ENCODE measurements at regions not wholly inside any gene's neighbourhood (a gene's known extent, or its start where the extent isn't known, plus 50 kb on each side); places are given as distances from the start of the nearest gene placed in this dataset.

GRCh38 chr9:104342552-104342951, 161.5 kb upstream of the OR13F1 start:
- Mint-ChIP-seq H3K27me3 (ENCODE audit: insufficient read depth, low read depth) (no peaks in the 10 kb centered on the region), H3K4me1 (no peaks in the 10 kb centered on the region), H3K4me3 (no peak overlapping the region), H3K9me3 (no peaks in the 10 kb centered on the region), H3K36me3 (no peaks in the 10 kb centered on the region), H3K27ac (no peak overlapping the region)
- H3K9ac ChIP-seq = no peak overlapping the region
- H3K79me2 ChIP-seq (ENCODE audit: low read depth) = no peaks in the 10 kb centered on the region
- no peaks in the 10 kb centered on the region for H3K27me3 ChIP-seq
- no peak overlapping the region for H3K4me2 ChIP-seq
- H3K4me3 ChIP-seq = no peak overlapping the region
- H4K20me1 ChIP-seq (ENCODE audit: low read depth) = no peaks in the 10 kb centered on the region
- no peak for TF ChIP-seq CTCF (IDR thresholded peaks at IDR 0.05)
- TF ChIP-seq EZH2phosphoT487 (IDR thresholded peaks at IDR 0.05) = no peak
- no peak for TF ChIP-seq EZH2 (IDR thresholded peaks at IDR 0.05)
- no peak overlapping the region for H3K27ac ChIP-seq
- no peak for DNase-seq (ENCODE audit: low spot score)
- no peaks in the 10 kb centered on the region for H3F3A ChIP-seq (ENCODE audit: low read depth)
- H2AFZ ChIP-seq (replicated peaks) = no peak overlapping the region
- H3K4me1 ChIP-seq = peaks cover 3% of the 10 kb centered on the region
- H3K9me3 ChIP-seq (ENCODE audit: low read depth) = no peaks in the 10 kb centered on the region
- H3K36me3 ChIP-seq = no peaks in the 10 kb centered on the region

- no peaks in the 10 kb centered on the region for H3K9me3 ChIP-seq (ENCODE audit: low read depth)
- H3K9ac ChIP-seq = no peak overlapping the region
- Mint-ChIP-seq H3K27me3 (ENCODE audit: insufficient read depth, low read depth) (no peaks in the 10 kb centered on the region), H3K4me3 (no peak overlapping the region), H3K4me1 (no peaks in the 10 kb centered on the region), H3K9me3 (no peaks in the 10 kb centered on the region), H3K27ac (no peak overlapping the region), H3K36me3 (no peaks in the 10 kb centered on the region)
- TF ChIP-seq CTCF (IDR thresholded peaks at IDR 0.05) = no peak
- no peak for TF ChIP-seq EZH2 (IDR thresholded peaks at IDR 0.05)
- no peak for TF ChIP-seq EZH2phosphoT487 (IDR thresholded peaks at IDR 0.05)
- no peaks in the 10 kb centered on the region for H4K20me1 ChIP-seq (ENCODE audit: low read depth)
- H3K4me2 ChIP-seq = no peak overlapping the region
- H3K27me3 ChIP-seq = no peaks in the 10 kb centered on the region
- H3K27ac ChIP-seq = no peak overlapping the region
- no peaks in the 10 kb centered on the region for H3F3A ChIP-seq (ENCODE audit: low read depth)
- peaks cover 3% of the 10 kb centered on the region for H3K4me1 ChIP-seq
- H3K79me2 ChIP-seq (ENCODE audit: low read depth) = no peaks in the 10 kb centered on the region
- H2AFZ ChIP-seq (replicated peaks) = no peak overlapping the region
- DNase-seq (ENCODE audit: low spot score) = no peak
- no peaks in the 10 kb centered on the region for H3K36me3 ChIP-seq
- no peak overlapping the region for H3K4me3 ChIP-seq
Measured at GRCh38 chr9:104345061-104345460, 159.0 kb upstream of the OR13F1 start.

DNA sequence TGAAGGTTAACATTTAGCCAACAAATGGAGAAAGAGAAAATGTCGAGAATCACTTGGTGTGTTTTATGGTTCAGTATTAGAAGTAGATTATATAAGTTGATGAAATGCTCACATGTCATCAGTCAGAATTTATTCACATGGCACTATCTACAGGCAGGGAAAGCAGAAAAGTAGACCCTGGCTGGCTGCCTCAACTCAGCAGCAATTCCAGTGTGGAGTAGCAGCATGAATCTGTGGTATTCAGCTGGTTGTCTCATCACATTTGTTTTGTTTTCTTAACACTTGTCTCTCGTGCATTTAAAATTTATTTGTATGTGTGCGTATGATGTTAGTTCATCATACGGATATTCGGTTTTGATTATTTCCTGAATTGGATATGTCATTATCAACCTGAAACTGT, 153.5 kb upstream of the OR13F1 start:
- Histone ChIP-seq H3K79me2 (ENCODE audit: low read depth) (no peaks in the 10 kb centered on the region), H3K4me1 (peaks cover 3% of the 10 kb centered on the region), H3F3A (ENCODE audit: low read depth) (no peaks in the 10 kb centered on the region), H3K4me2 (no peak overlapping the region), H3K9ac (no peak overlapping the region), H3K36me3 (no peaks in the 10 kb centered on the region), H4K20me1 (ENCODE audit: low read depth) (no peaks in the 10 kb centered on the region), H3K27me3 (no peaks in the 10 kb centered on the region), H3K27ac (no peak overlapping the region), H3K4me3 (no peak overlapping the region), H2AFZ (replicated peaks) (no peak overlapping the region), H3K9me3 (ENCODE audit: low read depth) (no peaks in the 10 kb centered on the region)
- no peaks in the 10 kb centered on the region for H3K27me3 Mint-ChIP-seq (ENCODE audit: insufficient read depth, low read depth)
- H3K4me3 Mint-ChIP-seq = no peak overlapping the region
- H3K4me1 Mint-ChIP-seq = no peaks in the 10 kb centered on the region
- no peak for TF ChIP-seq CTCF (IDR thresholded peaks at IDR 0.05)
- no peak for TF ChIP-seq EZH2phosphoT487 (IDR thresholded peaks at IDR 0.05)
- TF ChIP-seq EZH2 (IDR thresholded peaks at IDR 0.05) = no peak
- H3K36me3 Mint-ChIP-seq = no peaks in the 10 kb centered on the region
- no peak for DNase-seq (ENCODE audit: low spot score)
- H3K27ac Mint-ChIP-seq = no peak overlapping the region
- H3K9me3 Mint-ChIP-seq = no peaks in the 10 kb centered on the region

GRCh38 chr9:104351726-104352125, 152.3 kb upstream of the OR13F1 start:
- Histone ChIP-seq H3K4me3 (no peak overlapping the region), H3K27ac (no peak overlapping the region), H3K9me3 (ENCODE audit: low read depth) (no peaks in the 10 kb centered on the region), H3K36me3 (no peaks in the 10 kb centered on the region), H4K20me1 (ENCODE audit: low read depth) (no peaks in the 10 kb centered on the region), H2AFZ (replicated peaks) (no peak overlapping the region), H3K79me2 (ENCODE audit: low read depth) (no peaks in the 10 kb centered on the region), H3K4me2 (no peak overlapping the region), H3F3A (ENCODE audit: low read depth) (no peaks in the 10 kb centered on the region), H3K27me3 (no peaks in the 10 kb centered on the region), H3K4me1 (no peaks in the 10 kb centered on the region), H3K9ac (no peak overlapping the region)
- Mint-ChIP-seq H3K9me3 (no peaks in the 10 kb centered on the region), H3K4me3 (no peak overlapping the region), H3K27me3 (ENCODE audit: insufficient read depth, low read depth) (no peaks in the 10 kb centered on the region), H3K27ac (no peak overlapping the region), H3K36me3 (no peaks in the 10 kb centered on the region), H3K4me1 (no peaks in the 10 kb centered on the region)
- DNase-seq (ENCODE audit: low spot score) = no peak
- no peak for TF ChIP-seq CTCF (IDR thresholded peaks at IDR 0.05)
- no peak for TF ChIP-seq EZH2 (IDR thresholded peaks at IDR 0.05)
- TF ChIP-seq EZH2phosphoT487 (IDR thresholded peaks at IDR 0.05) = no peak
